GM19452 (cell line): ENCODE measurements at regions not wholly inside any gene's neighbourhood (a gene's known extent, or its start where the extent isn't known, plus 50 kb on each side); places are given as distances from the start of the nearest gene placed in this dataset.

ENCODE experiments used
- ATAC-seq: cut with Tn5 transposase; IDR thresholded peaks from one replicate; pipeline ENCODE4 v1.9.1; 2021; ENCODE audit not compliant: unreplicated experiment

DNA sequence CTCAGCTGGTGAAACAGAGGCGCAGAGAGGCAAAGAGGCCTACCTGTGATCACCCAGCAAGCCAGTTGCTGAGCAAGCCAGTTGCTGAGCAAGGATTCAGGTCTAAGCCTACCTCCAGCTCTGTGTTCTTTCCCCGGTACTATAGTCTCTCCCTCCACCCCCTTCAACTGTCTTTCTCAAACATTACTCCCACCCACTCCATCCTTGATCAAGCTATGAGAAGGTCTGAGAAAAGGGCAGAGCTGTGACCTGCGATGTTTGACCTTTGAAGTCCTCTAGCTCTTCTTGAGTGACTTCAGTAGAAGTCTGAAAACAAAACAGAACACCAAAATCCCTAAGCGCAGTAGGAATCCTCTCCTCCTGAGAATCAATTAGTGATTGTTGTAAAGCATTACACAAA lies 665.2 kb upstream of the ID2 start:
- ATAC-seq: no peak

DNA sequence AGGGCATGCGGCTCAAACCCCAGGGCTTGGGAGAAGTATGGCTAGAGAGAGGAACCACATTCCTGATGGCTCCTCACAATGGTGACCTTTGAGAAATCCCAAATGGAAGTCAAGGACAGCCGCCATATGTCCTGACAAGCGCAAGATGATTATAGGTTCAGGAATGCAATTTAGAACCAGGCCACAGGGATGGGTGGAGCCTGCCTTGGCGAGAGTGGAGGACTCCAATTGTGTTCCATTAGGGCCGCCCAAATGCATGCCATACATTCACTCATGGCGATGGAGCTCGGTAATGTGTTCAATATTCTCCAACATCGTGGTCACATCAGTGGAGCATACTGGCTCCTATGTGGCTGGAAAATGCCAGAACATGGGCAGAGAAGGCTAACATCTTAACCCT lies 662.9 kb upstream of the ID2 start:
- no peak for ATAC-seq

DNA sequence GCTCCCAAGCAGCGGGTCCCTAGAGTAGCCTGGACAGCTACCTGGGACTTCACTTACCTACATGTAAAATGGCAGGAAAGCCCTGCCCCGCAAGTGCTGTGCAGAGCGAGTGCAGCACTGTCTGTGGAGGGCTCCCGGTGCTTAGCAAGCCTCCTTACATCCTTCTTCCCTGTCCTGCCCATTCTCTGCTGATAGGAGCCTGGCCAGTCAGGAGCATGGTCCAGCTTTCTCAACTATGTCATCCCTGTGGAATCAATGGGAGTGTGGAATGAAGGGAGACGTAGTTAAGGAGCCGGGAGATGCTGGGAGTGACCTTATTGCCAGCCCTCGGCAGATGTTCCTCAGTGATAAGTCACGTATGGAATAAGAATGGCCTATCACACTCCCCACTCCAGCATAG lies 661.9 kb upstream of the ID2 start:
- no peak for ATAC-seq

DNA sequence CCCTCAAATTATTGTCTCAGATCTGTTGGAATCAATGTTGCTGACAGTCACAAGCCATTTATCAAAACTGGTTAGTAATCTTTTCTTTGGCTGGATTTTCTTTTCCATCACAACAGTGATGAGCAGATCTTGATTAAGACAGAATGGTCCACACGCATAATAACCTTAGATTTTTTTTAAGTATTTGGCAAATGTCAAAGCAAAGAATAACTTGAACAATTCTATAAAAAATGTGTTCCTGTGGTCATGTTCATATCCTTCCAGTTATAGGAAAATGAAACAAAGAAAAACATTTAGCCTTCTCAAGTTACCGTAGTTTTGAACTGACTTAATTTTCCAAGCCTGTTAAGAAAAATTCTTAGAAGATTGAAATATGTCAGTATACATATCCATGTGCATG lies 659.9 kb upstream of the ID2 start:
- no peak for ATAC-seq

DNA sequence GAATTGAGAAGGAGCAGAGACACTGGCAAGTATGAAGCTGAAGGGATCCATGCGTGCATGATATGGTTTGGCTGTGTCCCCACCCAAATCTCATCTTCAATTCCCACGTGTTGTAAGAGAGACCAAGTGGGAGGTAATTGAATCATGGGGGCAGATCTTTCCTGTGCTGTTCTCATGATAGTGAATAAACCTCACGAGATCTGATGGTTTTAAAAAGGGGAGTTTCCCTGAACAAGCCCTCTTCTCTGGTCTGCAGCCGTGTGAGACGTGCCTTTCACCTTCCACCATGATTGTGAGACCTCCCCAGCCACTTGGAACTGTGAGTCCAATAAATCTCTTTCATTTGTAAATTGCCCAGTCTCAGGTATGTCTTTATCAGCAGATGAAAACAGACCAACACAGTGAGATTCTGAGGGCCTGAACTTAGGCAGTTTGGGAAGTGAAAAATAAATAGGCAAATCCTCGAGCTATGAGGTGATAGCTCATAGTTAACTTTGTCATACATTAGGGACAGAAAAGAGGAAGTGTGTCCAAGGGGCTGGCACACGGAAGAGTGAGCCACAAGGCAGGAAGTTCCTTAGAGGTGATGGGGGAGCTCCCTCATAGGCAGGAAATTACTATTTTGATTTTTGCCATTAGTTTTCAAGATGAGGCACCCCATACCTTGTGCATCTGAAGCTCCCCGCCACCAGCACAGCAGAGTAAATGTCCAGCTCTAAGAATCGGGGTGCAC lies 658.8 kb upstream of the ID2 start:
- ATAC-seq: peak; percentile 92

DNA sequence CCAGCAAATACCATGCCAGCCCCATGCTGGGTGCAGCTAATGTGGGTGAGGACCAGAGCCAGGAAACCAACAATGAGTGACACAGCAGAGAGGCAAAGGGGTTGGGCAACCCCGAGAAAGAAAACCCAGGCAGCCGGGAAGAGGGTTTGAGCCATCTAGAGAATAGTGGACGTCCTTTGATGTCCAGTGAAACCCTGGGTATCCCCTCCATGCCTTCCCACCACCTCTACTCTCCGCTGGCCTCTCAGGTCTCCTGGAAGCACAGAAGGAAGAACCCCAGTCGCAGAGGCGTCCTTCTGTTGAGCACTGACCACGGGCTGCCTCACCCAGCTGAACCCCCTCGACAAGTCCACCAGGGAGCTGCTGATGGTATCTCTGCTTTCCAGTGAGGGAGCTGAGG lies 657.4 kb upstream of the ID2 start:
- no peak for ATAC-seq

DNA sequence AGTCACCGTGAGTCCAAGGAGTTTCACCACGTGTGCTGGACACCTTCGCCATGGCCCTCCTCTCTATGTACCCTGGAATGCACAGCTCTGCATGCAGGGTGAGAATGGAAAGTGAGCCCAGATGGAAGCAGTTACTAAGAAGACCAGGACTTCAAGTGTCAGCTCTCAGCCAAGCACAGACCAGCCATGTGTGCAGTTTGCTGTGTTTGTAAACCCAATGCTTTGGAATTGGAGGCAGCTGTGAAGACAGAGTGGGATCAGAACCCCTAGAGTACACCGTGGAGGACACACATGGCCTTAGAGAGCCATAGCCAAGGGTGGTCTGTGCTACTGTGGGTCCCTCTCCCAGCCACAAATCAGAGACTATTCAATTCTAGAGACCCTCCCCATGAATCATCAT lies 655.5 kb upstream of the ID2 start:
- ATAC-seq: no peak

DNA sequence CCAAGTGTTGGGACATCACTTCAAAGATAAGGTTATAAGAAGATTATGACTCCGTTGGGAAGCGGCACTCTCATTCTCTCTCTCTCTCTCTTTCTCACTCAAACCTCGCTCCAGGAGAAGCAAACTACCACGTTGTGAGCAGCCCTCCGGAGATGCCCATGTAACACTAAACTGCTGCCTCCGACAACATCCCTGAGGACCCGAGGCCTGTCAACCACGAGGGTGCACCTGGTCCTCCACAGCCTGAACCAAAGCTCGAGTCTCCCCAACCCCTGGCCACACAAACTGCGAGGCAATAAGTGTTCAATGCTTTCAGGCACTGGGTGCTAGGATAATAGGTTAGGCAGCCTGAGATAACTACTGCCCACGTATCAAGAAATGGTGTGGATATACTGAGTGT lies 654.5 kb upstream of the ID2 start:
- no peak for ATAC-seq

DNA sequence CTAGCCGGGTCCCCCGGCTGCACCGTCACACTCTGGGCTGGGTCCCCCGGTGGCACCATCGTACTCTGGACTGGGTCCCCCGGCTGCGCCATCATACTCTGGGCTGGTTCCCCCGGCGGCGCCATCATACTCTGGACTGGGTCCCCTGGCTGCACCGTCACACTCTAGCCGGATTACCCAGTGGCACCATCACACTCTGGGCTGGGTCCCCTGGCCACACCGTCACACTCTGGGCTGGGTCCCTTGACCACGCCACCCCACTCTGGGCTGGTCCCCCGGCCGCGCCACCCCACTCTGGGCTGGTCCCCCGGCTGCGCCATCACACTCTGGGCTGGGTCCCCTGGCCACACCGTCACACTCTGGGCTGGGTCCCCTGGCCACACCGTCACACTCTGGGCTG lies 653.8 kb upstream of the ID2 start:
- no peak for ATAC-seq

DNA sequence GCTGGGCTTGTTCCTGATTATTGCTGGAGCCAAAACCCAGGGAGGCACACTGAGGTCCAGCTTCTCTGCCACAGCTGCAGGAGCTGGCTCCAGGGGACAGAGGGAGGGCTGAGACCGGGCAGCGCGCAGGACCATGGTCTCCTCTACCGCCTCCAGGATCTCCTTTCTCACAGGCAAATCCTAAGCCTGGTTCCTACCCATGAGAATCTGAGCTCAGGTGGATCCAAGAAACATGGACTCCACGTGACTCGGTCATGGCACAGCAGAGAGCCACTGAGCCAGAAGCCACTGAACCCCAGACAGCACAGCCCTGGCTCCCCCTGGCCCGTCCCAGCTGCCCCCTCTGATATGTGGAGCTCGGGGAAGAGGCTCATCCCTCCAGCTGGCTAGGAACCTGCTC lies 653.4 kb upstream of the ID2 start:
- no peak for ATAC-seq

DNA sequence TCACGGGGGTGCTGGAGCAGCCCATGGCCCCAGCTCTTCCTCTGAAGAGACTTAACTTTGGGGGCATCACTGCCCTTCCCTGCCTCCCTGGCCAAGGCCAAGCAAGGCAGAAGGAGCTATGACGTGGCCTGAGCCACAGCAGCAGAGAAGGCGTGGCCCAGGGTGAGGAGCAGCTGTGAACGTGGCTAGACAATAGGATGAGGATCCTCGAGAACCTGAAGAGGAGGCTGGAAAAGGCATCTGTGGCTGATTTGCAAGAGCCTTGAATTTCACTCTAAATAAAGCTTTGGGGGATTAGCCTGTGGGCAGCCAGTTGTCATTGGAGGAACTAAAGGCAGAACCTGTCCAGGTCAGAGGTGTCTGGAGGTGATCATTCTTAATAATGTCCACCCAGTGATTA lies 652.9 kb upstream of the ID2 start:
- no peak for ATAC-seq

DNA sequence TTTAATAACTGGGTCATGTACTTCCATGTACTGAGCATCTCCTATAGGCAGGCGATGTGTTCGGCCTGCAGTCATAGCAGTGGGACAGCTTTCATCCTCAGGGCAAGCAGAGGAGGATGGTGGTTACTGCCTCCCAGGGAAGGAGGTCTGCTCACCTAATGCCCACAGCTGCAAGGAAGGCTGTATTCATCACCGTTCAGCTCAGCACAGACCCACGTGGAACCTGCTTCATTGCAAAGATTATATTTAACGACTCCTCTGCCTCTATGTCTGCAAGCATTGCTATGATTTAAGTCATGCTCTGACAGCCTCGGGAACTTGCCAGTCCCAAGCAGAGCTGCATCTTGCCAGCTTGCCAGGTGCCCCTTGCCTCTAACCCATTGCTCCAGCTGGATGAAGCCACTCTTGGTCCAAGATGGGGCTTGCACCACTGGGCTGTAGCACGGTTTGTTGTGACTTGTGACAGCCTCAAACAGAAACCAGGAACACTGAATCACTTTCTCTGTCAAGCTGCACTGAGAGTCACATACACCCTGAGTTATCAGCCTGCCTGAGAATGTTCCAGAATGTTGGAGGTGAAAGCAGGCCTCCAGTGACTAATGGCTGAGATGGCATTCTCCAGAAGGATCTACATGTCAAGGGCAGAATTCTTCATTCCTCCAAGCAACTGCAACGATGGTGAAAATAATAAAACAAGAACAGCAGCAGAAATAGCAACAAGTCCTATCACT lies 651.1 kb upstream of the ID2 start:
- no peak for ATAC-seq

DNA sequence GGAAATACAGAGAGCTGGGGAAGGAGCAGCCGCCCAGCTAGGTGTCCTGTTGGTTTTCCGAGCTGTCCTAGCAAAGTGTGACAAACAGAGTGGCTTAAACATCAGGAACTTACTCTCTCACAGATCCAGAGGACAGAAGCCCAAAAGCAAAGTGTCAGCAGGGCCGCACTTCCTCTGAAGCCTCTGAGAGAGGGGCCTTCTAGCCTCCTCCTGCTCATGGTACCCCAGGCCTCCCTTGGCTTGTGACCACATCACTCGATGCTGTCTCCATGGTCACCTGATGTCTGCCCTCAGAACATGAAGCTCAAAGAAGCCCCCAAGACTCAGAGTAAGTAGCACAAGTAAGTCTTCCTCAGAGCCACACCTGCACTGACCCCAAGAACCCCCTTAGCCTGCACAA lies 650.5 kb upstream of the ID2 start:
- no peak for ATAC-seq

DNA sequence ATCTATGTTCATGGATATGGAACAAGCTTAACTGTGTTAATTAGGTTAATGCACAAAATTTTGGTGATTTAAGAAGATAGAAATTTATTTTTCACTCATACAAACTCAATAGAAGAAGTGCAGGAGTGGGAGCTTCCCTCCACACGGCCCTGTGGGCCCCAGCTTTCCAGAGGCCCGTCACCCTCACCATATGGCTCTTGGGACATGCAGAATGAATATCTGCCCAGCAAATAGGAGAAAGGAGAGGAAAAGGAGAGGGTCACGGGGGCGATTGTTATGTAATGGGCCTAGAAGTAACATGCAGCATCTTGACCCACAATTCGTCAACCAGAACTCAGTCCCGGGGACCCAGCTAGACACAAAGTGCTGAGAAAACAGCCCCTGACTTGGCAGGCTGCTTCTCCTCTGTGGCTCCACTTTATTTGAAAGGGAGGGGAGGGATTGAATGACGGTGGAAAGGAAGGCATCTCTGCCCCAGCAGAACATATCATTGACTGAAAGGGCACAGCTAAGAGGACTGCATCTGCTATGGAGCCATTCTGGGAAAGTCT lies 648.2 kb upstream of the ID2 start:
- no peak for ATAC-seq

DNA sequence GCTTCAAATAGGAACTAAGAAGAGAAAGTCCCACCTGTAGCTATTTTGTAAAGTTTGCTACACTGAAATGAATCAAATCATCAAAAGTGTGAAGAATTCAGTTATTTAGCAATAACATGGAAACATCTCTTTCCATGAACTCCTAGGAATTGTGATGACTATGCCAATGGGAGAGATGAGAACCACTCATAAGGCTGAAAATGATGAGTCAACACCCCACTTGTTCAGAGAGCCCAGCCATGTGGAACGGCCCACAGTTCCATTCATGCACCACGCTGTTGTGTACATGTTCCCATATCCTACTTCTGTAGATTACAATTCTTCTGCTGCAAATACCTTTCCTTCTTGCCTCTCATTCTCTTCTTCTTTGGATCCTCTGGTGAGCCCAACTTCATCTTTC lies 645.5 kb upstream of the ID2 start:
- no peak for ATAC-seq

DNA sequence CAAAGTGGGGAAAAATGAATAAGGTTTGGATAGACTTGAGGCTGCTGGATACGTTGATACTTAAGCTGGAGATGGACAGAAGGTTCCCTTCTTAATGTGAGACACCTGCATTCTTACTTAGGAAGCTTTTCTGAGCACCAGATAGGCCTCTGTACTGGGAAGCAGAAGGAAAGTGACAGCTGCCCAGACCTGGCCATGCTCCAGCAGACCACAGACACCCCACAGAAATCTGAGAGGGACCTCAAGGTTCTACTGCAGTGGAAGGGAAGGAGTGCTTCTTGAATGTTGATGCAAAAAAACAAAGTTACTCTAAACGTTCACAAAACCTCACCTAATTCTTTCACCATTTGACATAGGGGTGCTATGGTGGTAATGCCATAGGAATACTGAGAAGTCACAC lies 642.1 kb upstream of the ID2 start:
- no peak for ATAC-seq

DNA sequence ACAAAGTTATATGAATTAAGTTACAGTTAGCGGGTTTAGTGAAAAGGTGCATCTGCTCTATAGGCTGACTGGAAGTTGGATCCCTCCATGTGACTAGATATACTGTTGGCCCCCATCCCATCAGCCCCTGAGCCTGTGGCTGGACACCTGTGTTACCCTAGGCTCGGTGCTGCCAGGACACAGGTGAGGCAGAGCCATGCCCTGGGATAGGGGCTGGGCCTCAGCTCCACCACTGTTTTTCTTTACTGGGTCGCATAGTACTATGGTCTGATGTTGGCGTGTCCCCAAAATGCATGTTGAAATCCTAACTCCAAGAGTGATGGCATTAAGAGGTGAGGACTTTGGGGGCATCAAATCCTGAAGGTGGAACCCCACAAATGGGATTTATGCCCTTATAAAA lies 638.6 kb upstream of the ID2 start:
- ATAC-seq: no peak

DNA sequence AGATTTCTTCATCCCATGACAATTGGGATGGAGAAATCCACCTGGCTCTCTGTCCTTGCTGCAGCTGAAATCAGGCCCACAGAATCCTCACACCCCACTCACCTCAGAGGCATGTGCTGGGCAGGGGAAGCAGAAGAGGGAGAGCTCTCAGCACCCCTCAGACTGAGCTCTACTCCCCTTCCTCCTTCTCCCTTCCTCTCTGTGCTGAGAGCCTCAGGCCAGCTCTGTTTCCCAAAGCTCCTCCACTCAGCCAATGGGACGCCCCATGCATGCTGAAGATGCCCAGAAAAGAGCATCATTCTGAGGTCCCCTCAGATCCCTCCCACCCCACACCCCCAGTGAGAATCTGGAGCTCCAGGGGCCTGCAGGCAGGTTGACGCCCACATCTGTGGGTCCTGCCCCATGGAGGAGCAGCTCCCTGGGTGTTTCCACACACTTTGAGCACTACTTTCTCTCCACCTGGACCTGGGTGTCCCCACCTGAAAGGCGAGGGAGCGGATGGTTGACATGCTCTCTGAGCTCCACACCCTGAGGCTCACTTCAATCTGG lies 637.7 kb upstream of the ID2 start:
- no peak for ATAC-seq

DNA sequence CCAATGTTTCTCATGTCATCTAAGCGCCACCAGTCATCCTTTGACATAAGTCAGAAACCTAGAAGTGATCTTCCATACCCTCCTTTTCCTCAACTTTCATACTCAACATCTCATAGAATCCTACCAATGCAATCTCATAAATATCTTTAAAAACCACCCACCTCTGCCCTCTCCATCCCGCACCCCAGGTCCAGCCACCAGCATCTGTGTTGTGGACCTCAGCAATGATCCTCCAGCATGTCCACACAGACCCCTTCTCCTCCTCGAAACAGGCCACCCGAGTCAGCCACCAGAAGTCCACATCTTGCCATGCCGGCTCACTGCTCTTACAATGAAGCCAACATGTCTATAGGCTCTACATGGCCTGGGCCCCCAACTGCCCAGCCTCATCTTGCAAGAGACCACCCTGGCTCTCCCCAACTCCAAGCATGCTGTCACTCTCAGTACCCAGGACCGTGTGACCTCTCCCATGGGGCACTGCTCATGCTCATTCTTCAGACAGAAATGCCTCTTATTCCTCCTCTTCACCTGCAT lies 636.7 kb upstream of the ID2 start:
- no peak for ATAC-seq

DNA sequence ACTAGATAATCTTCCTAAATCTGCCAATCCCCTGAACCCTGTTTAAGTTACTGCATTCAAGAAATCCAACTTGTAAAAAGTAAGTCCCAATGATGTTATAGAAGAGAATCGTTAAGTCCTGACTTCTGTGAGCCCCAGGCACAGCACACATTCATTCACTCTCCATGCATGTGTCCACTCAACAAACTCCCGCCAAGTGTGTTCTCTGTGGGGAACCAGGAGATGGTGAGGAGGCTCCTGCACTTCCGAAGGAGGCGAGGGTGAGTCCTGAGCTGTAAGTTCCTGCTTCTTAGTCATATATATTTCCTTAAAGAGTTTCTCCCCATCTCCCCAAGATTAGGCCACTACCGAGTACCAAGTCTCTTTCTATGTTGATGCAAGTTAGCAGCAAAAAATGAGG lies 635.0 kb upstream of the ID2 start:
- ATAC-seq: no peak

DNA sequence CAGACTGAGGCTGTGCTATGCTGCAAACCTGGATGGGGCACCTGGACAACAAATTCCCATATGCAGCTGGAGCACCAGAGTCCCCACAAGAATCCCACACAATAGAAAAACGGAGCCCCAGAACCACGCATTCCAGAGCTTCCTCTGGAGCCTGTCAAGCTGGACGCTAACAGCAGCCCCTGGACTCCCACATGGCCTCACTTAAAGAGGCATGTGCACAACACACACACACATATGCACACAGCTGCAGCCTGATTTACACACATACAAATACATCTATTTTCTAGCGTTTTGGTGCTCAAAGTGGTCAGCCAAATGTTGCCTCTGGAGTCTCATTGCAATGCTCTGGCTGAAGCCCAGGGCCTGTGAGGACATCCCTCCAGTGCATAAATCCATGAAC lies 632.7 kb upstream of the ID2 start:
- ATAC-seq: no peak
